Frontal cortex (tissue), 3 donors: ENCODE measurements at regions not wholly inside any gene's neighbourhood (a gene's known extent, or its start where the extent isn't known, plus 50 kb on each side); places are given as distances from the start of the nearest gene placed in this dataset.
"Not testable (repeated sequence)": the region's sequence is repeated elsewhere in the genome, so short reads cannot be mapped to it uniquely, and the experiment has no call there.

Source experiments
- DNase-seq, 2 donors: peaks; one replicate each; pipeline ENCODE4 v3.0.0; 2012; ENCODE audit warnings: low spot score in 2 of 2
- FAIRE-seq: peaks from 2 replicates; lab custom pipeline; 2012; peaks lifted over from hg19 to GRCh38; lab: Jason Lieb, UNC
- donor health status: control.
- donor health status: control.
- donor health status: control.

DNA sequence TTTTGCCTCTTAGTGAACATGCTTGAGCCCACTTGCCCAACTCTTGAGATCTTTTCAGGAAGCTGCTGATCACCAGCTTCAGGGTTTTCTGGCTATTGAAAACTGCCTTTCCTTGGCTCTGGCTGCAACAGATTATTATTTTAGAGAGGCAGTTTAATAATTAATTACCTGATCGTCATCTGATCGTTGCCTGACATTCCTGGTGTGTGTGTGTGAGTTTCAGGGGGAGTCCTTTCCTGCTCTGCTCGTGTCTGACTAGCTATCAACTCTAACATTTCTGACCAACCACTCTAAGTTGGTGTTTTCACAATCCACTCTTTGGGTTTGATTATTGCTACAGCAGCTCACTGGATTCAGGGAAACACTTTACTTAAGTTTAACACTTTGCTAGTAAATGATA, 84.3 kb upstream of the SPATA16 start:
- FAIRE-seq (no peak), DNase-seq (no peak)

DNA sequence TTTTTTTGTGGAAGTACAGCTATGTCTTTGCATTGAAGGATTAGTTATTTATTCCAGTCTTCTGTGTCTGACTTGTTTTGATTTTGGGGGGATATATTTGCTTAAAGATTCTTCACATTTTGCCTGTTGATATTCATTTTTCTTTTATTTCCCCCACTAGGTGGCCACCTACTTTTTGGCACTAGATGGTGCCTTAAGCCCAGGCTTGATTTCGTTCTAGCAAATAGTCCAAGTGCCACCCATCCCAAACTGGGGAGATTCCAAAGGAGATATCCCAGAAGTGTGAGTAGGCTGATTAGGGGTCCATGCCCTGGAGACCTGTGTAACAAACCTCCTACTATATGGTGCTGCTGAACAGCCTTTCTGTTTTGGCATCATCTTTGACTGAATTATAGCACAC, 80.0 kb upstream of the SPATA16 start:
- FAIRE-seq: no peak
- no peak for DNase-seq

DNA sequence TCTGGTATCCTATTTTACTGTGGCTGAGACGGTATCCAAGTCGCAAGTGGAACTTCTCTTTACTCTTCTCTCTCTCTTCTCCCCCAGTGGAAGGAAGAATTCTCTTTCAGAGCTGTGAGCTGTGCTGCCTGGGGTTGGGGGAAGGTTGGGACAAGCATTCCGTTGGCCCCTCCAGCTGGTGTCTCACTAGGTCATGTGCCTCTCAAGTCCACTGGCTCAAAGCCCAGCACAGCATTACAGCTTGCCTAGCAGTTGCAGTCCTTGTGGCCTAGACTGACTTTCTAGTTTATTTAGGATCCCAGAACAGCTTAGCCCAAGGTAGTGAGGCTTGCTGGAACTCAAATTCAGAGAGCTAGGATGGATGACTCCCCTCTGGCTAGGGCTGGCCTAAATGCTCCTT, 76.1 kb upstream of the SPATA16 start:
- no peak for DNase-seq
- FAIRE-seq: no peak

DNA sequence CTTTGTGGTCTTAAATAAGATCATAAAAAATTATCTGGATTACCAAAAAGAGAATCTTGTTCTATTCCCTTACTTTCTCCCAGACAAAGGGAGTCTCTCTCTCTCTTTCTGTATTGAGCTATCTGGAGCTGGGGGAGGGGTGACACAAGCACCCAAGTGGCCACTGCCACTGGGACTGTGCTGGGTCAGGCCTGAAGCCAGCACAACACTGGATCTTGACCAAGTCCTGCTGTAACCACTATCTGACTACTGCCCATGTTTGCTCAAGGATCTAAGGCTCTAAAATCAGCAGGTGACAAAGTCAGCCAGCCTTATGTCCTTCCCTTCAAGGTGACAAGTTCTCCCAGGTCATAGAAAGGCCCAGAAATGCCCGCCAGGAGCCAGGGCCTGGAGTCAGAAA, 75.0 kb upstream of the SPATA16 start:
- FAIRE-seq (no peak), DNase-seq (no peak)

DNA sequence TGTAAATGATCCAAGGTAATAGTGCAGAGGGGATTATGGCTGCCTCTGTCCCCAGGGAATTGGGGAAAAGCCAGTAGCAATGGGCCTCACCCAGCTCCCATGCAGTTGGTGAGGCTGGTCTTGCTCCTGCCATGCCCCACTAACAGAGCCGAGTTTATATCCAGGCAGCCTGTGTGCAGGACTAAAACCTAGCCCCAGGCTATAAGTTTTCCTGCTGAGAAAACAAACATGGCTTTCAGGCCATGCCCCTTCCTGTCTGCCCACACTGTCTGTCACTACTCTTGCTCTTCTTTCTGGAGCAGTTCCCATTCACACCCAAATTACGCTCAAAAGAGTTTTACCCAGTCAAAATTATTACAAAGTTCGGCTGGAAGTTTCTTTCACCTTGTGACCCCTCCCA, 73.5 kb upstream of the SPATA16 start:
- FAIRE-seq: no peak
- no peak for DNase-seq

DNA sequence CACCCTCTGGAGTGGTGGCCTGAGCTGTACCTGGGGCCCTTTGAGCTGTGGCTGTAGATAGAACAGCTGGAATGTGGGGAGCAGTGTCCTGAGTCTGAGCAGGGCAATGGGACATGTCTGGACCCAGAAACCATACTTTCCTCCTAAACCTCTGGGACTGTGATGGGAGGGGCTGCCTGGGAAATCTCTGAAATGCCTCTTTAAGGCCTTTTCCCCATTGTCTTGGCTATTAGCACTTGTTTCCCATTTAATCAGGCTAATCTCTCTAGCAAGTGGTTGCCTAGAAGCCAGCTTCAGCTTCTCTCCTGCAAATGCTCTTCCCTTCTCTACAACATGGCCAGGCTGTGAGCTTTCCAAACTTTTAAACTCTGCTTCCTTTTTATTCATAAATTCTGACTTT, 58.5 kb upstream of the SPATA16 start:
- DNase-seq (no peak), FAIRE-seq (no peak)

DNA sequence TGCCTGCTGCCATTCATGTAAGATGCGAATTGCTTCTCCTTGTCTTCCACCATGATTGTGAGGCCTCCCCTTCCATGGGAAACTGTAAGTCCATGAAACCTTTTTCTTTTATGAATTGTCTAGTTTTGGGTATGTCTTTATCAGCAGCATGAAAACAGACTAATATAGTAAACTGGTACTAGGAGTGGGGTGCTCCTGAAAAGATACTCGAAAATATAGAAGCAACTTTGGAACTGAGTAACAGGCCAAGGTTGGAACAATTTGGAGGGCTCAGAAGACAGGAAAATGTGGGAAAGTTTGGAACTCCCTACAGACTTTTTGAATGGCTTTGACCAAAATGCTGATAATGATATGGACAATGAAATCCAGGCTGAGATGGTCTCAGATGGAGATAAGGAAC, 53.8 kb upstream of the SPATA16 start:
- not testable (repeated sequence) for FAIRE-seq, DNase-seq

DNA sequence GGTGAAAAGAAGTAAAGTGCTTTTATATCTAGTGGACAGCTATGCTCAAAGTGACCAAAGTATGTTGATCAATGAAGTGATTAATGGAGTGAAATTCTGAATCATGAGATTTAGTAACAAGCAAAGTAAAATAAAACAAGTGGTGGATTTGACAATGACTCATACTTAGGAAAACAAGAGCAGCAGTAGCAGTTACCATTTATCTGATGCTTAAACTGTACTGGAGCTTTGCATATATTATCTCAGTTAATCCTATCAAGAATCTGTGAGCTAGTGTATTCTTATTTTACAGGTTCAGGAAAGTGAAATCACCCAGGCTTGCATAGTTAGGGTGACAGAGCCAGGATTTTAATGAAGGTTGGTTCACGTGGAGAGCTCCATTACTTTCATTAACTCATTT, 50.6 kb upstream of the SPATA16 start:
- FAIRE-seq (no peak), DNase-seq (no peak)
